Activated T-helper 17 cell treated with anti-CD3 and anti-CD28 coated beads, Interleukin-2, amount 50 U/mL, for 72 hours (primary cell): ENCODE measurements at regions not wholly inside any gene's neighbourhood (a gene's known extent, or its start where the extent isn't known, plus 50 kb on each side); places are given as distances from the start of the nearest gene placed in this dataset.

ENCODE experiments used
- ATAC-seq: fragments of 150-1000 bp; cut with Tn5 transposase; replicated peaks from 2 replicates; pipeline ENCODE4 v1.10.0; 2021; ENCODE audit warnings: mild to moderate bottlenecking, moderate library complexity
- H3K27ac Mint-ChIP-seq: one replicate; pipeline ENCODE4 v1.8.0; 2022; ENCODE audit warnings: mixed read lengths
- H3K27me3 Mint-ChIP-seq: one replicate; pipeline ENCODE4 v1.8.0; 2022; ENCODE audit warnings: mixed read lengths
- H3K36me3 Mint-ChIP-seq: one replicate; pipeline ENCODE4 v1.8.0; 2022; ENCODE audit warnings: low read depth, mild to moderate bottlenecking, mixed read lengths
- H3K4me1 Mint-ChIP-seq: one replicate; pipeline ENCODE4 v1.8.0; 2022; ENCODE audit warnings: mixed read lengths
- H3K4me3 Mint-ChIP-seq: one replicate; pipeline ENCODE4 v1.8.0; 2022; ENCODE audit warnings: mild to moderate bottlenecking, mixed read lengths
- H3K9me3 Mint-ChIP-seq: one replicate; pipeline ENCODE4 v1.8.0; 2022; ENCODE audit warnings: mixed read lengths

- H3K4me3 Mint-ChIP-seq = no peak overlapping the region
- H3K27me3 Mint-ChIP-seq = no peaks in the 10 kb centered on the region
- no peak overlapping the region for H3K27ac Mint-ChIP-seq
- no peak for ATAC-seq
- peaks cover 81% of the 10 kb centered on the region for H3K36me3 Mint-ChIP-seq
- no peaks in the 10 kb centered on the region for H3K4me1 Mint-ChIP-seq
- H3K9me3 Mint-ChIP-seq = no peaks in the 10 kb centered on the region
These were observed 50.2 kb downstream of the ZZZ3 start for GRCh38 chr1:77632216-77632615.

- Mint-ChIP-seq H3K27ac (no peak overlapping the region), H3K4me1 (no peaks in the 10 kb centered on the region), H3K4me3 (no peak overlapping the region), H3K36me3 (peaks cover 83% of the 10 kb centered on the region), H3K9me3 (no peaks in the 10 kb centered on the region), H3K27me3 (no peaks in the 10 kb centered on the region)
- ATAC-seq = no peak
These were observed 50.7 kb downstream of the ZZZ3 start for GRCh38 chr1:77631751-77632150.

- no peak overlapping the region for H3K4me3 Mint-ChIP-seq
- H3K9me3 Mint-ChIP-seq = no peaks in the 10 kb centered on the region
- no peak overlapping the region for H3K27ac Mint-ChIP-seq
- H3K27me3 Mint-ChIP-seq = no peaks in the 10 kb centered on the region
- H3K4me1 Mint-ChIP-seq = no peaks in the 10 kb centered on the region
- ATAC-seq = no peak
- H3K36me3 Mint-ChIP-seq = peaks cover 87% of the 10 kb centered on the region
These were observed 51.2 kb downstream of the ZZZ3 start for GRCh38 chr1:77631302-77631701.

- H3K27ac Mint-ChIP-seq = peak overlapping the region; percentile 7
- no peaks in the 10 kb centered on the region for H3K27me3 Mint-ChIP-seq
- no peak for ATAC-seq
- H3K4me3 Mint-ChIP-seq = no peak overlapping the region
- peaks cover 4% of the 10 kb centered on the region for H3K4me1 Mint-ChIP-seq
- H3K36me3 Mint-ChIP-seq = peaks cover 90% of the 10 kb centered on the region
- no peaks in the 10 kb centered on the region for H3K9me3 Mint-ChIP-seq
These were observed 54.4 kb downstream of the ZZZ3 start for GRCh38 chr1:77627978-77628570.

- H3K27ac Mint-ChIP-seq = peak overlapping the region; percentile 32
- H3K36me3 Mint-ChIP-seq = peaks cover 91% of the 10 kb centered on the region
- no peak for ATAC-seq
- H3K27me3 Mint-ChIP-seq = no peaks in the 10 kb centered on the region
- H3K4me3 Mint-ChIP-seq = no peak overlapping the region
- H3K4me1 Mint-ChIP-seq = peaks cover 7% of the 10 kb centered on the region
- H3K9me3 Mint-ChIP-seq = no peaks in the 10 kb centered on the region
These were observed 57.2 kb downstream of the ZZZ3 start for GRCh38 chr1:77625250-77625649.

GRCh38 chr1:77624102-77624501 is 58.4 kb downstream of the ZZZ3 start:
- peak overlapping the region; percentile 32 for H3K27ac Mint-ChIP-seq

GRCh38 chr1:77623066-77623465 is 59.4 kb downstream of the ZZZ3 start:
- Mint-ChIP-seq H3K36me3 (peaks cover 84% of the 10 kb centered on the region), H3K4me3 (no peak overlapping the region), H3K27me3 (no peaks in the 10 kb centered on the region), H3K4me1 (peaks cover 12% of the 10 kb centered on the region), H3K27ac (no peak overlapping the region), H3K9me3 (no peaks in the 10 kb centered on the region)
- ATAC-seq = no peak

More at GRCh38 chr1:77624102-77624501, 58.4 kb downstream of the ZZZ3 start:
- no peak overlapping the region for H3K4me3 Mint-ChIP-seq
- H3K27me3 Mint-ChIP-seq = no peaks in the 10 kb centered on the region
- no peak for ATAC-seq
- peaks cover 88% of the 10 kb centered on the region for H3K36me3 Mint-ChIP-seq
- peaks cover 12% of the 10 kb centered on the region for H3K4me1 Mint-ChIP-seq
- no peaks in the 10 kb centered on the region for H3K9me3 Mint-ChIP-seq

- Mint-ChIP-seq H3K27me3 (no peaks in the 10 kb centered on the region), H3K4me3 (no peak overlapping the region), H3K36me3 (peaks cover 82% of the 10 kb centered on the region), H3K27ac (peak overlapping the region; percentile 23), H3K4me1 (peaks cover 11% of the 10 kb centered on the region), H3K9me3 (no peaks in the 10 kb centered on the region)
- ATAC-seq = no peak
These were observed 62.2 kb downstream of the ZZZ3 start for GRCh38 chr1:77620273-77620672.

- peaks cover 58% of the 10 kb centered on the region for H3K36me3 Mint-ChIP-seq
- no peaks in the 10 kb centered on the region for H3K27me3 Mint-ChIP-seq
- no peak overlapping the region for H3K4me3 Mint-ChIP-seq
- no peak overlapping the region for H3K27ac Mint-ChIP-seq
- peaks cover 5% of the 10 kb centered on the region for H3K4me1 Mint-ChIP-seq
- peaks cover 2% of the 10 kb centered on the region for H3K9me3 Mint-ChIP-seq
- ATAC-seq = no peak
These were observed 68.4 kb downstream of the ZZZ3 start for GRCh38 chr1:77614037-77614436.
